NCI-H2196 (cell line): ENCODE measurements at regions not wholly inside any gene's neighbourhood (a gene's known extent, or its start where the extent isn't known, plus 50 kb on each side); places are given as distances from the start of the nearest gene placed in this dataset.
"Not testable (repeated sequence)": the region's sequence is repeated elsewhere in the genome, so short reads cannot be mapped to it uniquely, and the experiment has no call there.

Experiments
- DNase-seq: peaks from one replicate; lab custom pipeline; 2025; ENCODE audit not compliant: unreplicated experiment; lab: John Stamatoyannopoulos, UW

GRCh38 chr10:64288404-64288803 is 767.2 kb downstream of the REEP3 start:
- no peak for DNase-seq

- DNase-seq: no peak
These were observed 782.4 kb downstream of the REEP3 start for GRCh38 chr10:64303566-64303965.

DNA sequence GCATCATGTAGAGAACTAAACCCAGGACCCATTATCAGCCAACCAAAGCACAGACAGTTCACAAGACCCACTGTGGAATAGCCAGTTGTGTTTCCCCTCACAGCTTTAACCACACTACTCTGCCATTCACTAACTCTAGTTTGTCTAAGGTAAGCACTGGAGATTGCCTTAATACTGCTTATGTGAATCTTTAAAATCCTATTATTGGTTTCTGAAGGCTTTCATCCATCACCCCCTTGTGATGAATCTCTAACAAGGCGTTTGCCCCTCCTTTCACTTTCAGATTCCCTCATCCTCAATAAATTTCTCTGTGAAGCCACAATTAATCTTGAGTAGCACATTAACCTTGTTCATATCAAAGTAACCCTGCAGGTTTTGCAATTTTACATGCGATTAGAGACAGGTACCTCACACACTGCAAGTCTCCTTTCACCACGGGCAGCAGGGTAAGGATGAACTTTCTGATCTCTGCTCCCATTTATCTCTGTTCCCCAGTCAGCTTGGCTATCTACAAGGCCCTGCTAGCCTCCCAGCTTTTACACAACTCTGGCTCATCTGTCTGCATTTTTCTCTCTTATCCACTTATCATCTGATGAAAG is 785.6 kb downstream of the REEP3 start:
- DNase-seq: no peak

- no peak for DNase-seq
These were observed 791.7 kb downstream of the REEP3 start for GRCh38 chr10:64312876-64313275.

GRCh38 chr10:64313967-64314366 is 792.8 kb downstream of the REEP3 start:
- no peak for DNase-seq

DNA sequence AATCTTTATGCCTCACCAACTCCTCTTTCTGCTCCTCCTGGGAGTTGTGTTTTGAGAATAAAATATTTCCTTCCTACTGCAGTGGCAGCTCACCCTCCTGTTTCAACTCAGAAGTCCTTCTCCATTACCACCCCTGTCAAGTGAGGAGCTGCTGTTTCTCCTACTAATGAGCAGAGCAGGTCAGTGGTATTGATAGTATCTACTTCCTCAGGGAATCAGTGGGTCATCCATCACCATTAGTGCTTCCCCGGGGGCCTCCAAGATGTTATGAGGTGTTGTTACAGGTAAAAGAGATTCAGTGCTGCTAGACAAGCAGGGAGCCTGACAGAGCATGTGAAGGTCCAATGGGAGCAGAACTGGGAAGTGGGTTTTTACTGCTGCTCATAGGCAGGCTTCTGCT is 795.2 kb downstream of the REEP3 start:
- no peak for DNase-seq

- no peak for DNase-seq
These were observed 795.6 kb downstream of the REEP3 start for GRCh38 chr10:64316833-64317232.

DNA sequence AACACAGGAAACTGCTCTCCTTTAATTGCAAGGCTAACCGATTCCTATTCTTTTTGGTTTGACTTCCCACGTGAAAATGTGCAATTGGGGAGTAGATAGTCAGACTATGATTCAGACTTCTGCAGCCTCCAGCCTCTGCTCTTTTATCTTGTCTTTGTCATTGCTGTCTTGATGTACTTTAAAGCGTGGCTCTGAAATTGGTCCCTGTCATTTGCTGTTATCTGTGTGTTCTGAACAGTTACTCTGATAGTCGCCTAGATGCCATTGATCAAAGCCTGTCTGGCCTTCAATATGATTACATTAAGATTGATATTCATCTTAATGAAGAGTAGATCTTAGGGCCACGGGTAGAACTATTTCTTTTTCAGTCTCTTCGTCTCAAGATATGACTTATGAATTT is 799.2 kb downstream of the REEP3 start:
- DNase-seq: no peak

GRCh38 chr10:64329510-64329909 is 808.3 kb downstream of the REEP3 start:
- no peak for DNase-seq

GRCh38 chr10:64332551-64332950 is 811.4 kb downstream of the REEP3 start:
- no peak for DNase-seq

DNA sequence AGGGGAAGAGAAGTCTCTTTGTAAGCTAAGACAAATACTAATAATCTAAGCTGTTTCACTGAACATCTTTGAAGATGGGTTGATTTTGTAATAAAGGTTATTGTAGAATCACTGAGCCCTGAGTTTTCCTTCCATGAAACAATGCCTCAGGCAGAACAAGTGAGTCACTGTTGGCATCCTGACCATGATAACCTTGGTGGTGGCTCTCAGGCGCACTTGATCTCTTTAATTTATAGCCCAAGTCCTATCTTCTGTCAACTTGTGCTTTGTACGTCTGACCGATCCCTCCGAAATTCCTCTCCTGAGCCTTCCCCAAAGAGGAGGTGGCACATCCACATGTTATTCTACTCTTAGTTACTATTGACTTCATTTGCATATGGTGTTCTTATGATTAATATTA is 812.9 kb downstream of the REEP3 start:
- no peak for DNase-seq

- DNase-seq: no peak
These were observed 823.0 kb downstream of the REEP3 start for GRCh38 chr10:64344211-64344610.

GRCh38 chr10:64345856-64346255 is 824.7 kb downstream of the REEP3 start:
- DNase-seq: no peak

DNA sequence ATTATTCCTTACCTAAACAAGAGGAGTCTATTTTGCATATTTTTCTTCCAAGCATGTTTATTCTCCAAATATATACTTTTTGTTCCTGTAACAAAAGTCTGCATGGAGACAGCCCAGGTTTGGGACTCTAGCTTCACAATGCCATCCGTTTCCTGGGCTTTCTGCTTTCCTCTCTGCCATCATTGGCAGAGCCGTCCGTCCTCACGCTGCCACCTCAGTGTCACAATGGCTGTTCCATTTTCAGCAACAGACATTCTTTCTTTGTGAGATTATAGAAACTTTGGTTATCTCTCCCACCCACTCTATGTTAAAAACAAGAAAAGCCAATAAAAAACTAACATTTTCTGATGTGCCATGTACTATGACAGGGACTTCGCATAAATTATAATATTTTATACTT is 825.2 kb downstream of the REEP3 start:
- no peak for DNase-seq

DNA sequence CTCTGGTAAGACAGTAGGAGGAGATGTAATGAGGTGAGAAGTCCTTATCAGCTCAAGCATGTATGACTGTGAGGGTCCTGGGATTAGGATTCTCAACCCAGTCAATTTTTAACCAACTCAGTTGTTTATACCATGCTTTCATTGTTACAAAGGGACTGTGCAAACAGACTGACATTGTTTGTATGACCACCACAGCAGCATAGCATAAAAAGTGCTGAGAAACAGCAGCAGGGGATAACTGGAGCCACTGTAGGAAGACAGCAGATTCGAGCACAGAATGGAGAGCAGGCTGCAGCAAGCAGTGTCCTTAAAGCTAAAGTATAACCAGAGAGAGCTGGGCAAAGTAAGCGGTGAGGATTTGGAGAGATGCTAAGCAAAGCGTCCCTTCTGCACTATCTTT is 829.5 kb downstream of the REEP3 start:
- no peak for DNase-seq

GRCh38 chr10:64358907-64359306 is 837.7 kb downstream of the REEP3 start:
- DNase-seq: no peak

DNA sequence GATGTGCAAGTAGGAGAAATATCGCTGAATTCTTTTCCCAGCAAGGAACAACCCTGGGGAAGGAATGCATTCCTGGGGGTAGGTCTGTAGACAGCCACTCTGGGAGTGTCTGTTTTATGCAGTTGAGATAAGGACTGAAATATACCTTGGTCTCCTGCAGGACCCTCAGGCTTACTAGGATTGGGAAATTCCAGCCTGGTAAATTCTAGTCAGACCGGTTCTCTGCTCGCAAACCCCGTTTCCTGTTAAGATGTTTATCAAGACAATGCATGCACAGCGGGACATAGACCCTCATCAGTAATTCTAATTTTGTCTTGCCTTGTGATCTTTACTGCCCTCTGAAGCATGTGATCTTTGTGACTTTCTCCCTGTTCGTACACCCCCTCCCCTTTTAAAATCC is 839.0 kb downstream of the REEP3 start:
- not testable (repeated sequence) for DNase-seq

DNA sequence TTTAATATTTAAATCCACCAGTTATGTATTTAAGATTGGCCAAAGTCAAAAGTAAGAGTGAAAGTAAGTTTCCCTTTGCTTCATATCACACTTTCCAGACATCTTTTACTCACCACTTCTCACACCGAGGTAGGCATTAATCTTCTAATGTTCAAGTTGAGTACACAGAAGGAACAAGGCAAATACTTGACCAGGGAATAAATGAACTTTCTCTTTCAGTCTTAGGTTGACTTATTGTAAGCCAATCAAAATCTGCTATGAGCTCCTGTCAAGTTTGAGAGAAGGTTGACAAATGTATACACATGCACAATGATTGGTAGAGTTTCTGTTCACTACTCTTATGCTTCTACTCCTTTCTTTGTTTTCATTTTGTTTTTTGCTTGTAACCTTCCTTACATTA is 842.5 kb downstream of the REEP3 start:
- DNase-seq: no peak

DNA sequence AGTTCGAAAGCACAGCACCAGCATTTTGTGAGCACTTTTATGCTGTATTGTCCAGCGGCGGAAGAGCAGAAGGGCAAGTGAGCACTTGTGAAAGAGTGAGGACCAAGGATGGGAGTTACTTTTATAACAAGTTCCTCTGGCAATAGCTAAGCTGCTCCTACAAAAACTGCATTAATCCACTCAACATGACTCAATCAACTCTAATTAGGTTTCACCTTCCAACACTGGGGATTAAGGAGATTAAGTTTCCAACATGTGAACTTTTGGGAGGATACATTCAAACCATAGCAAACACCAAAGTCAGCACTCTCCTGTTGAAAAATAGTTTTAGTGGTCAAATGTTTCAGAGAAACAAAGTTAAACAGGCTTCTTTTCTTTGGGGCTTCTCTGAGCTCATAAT is 844.5 kb downstream of the REEP3 start:
- no peak for DNase-seq

- DNase-seq: no peak
These were observed 847.1 kb downstream of the REEP3 start for GRCh38 chr10:64368298-64368697.

DNA sequence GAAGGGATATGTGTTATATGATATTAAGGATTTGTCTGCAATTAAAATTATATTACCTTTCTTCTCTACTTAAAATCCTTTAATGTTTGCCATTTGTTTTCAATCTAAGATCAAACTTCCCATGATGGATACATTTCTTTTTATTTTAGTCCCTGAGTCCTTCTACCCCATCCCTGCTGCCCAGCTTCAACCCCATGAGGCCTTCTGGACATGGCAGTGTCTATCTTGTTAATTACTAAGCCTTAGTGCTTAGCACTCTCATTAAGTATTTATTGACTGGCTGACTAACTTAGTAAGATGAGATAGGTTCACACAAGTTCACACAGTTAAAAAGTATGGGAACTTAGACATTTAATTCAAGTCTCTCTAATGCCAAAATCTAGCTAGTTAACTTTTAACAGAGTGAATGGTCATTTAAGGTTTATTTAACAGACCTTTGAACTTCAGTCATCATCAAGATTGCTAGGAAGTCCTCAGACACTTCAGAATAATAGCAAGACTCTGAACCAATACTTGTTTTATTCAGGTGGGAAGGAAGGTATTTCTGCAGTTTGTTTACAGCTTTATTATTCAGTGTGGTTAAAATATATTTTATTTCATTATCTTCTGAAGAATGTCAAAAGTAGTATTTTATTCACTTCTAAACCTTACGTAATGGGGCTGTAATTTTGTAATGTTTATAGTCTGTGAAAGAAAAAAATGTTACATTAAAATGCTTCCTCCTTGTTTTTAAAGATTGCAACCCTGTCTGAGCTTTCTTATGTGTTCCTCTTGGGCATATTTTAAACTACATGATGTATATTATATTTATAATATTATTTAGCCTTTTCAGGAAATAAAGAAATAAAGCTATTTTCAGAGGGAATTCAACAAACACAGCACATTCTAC is 848.9 kb downstream of the REEP3 start:
- no peak for DNase-seq

DNA sequence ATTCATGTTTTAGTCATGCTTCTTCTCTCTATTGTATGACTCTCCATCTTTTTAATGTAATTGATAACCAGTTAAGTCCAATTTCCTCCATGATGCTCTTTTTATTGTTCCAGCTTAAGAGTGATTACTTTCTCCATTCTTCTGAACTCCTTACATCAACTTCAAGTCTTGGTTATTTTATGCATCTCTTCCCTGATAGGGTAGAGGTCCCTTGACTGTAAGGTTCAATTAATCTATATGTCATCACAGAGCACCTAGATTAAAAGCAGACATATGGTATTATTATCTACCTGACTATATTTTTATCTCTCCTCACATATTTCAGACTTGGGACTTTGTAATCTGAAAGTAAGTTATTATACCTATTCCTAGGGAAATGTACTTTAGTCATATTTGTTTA is 853.1 kb downstream of the REEP3 start:
- DNase-seq: no peak

DNA sequence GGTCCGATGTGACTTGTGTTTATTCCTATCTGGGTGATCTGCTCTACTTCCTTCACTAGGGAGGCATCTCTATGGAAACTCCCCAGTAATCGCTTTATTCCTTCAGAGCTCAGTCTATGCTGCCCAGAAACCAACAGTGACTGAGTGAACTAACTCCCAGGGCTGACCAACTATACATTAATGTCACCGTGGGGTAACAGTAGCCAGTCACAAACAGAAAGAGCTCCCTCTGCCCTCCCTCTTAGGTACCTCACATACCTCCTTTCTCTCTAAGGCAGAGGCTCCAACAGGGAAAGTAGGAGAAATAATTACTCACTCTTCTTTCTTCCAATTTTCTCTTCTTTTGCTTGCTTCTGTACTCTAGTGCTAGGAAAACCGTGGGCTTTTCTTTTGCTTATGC is 855.0 kb downstream of the REEP3 start:
- no peak for DNase-seq
